ENCODE measurements at regions not wholly inside any gene's neighbourhood (a gene's known extent, or its start where the extent isn't known, plus 50 kb on each side); places are given as distances from the start of the nearest gene placed in this dataset.

GRCh38 chr1:233485385-233485784 is 128.5 kb upstream of the KCNK1 start:
- TF ChIP-seq, protein P1, sequence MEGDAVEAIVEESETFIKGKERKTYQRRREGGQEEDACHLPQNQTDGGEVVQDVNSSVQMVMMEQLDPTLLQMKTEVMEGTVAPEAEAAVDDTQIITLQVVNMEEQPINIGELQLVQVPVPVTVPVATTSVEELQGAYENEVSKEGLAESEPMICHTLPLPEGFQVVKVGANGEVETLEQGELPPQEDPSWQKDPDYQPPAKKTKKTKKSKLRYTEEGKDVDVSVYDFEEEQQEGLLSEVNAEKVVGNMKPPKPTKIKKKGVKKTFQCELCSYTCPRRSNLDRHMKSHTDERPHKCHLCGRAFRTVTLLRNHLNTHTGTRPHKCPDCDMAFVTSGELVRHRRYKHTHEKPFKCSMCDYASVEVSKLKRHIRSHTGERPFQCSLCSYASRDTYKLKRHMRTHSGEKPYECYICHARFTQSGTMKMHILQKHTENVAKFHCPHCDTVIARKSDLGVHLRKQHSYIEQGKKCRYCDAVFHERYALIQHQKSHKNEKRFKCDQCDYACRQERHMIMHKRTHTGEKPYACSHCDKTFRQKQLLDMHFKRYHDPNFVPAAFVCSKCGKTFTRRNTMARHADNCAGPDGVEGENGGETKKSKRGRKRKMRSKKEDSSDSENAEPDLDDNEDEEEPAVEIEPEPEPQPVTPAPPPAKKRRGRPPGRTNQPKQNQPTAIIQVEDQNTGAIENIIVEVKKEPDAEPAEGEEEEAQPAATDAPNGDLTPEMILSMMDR (conservative IDR thresholded peaks at IDR 0.05; ENCODE audit: low read depth in 2 of 2): no peak
- TF ChIP-seq, protein P2, sequence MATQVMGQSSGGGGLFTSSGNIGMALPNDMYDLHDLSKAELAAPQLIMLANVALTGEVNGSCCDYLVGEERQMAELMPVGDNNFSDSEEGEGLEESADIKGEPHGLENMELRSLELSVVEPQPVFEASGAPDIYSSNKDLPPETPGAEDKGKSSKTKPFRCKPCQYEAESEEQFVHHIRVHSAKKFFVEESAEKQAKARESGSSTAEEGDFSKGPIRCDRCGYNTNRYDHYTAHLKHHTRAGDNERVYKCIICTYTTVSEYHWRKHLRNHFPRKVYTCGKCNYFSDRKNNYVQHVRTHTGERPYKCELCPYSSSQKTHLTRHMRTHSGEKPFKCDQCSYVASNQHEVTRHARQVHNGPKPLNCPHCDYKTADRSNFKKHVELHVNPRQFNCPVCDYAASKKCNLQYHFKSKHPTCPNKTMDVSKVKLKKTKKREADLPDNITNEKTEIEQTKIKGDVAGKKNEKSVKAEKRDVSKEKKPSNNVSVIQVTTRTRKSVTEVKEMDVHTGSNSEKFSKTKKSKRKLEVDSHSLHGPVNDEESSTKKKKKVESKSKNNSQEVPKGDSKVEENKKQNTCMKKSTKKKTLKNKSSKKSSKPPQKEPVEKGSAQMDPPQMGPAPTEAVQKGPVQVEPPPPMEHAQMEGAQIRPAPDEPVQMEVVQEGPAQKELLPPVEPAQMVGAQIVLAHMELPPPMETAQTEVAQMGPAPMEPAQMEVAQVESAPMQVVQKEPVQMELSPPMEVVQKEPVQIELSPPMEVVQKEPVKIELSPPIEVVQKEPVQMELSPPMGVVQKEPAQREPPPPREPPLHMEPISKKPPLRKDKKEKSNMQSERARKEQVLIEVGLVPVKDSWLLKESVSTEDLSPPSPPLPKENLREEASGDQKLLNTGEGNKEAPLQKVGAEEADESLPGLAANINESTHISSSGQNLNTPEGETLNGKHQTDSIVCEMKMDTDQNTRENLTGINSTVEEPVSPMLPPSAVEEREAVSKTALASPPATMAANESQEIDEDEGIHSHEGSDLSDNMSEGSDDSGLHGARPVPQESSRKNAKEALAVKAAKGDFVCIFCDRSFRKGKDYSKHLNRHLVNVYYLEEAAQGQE (IDR thresholded peaks at IDR 0.05; ENCODE audit: unreplicated experiment): no peak
- TF ChIP-seq EZH2 (IDR thresholded peaks at IDR 0.05; ENCODE audit: low read depth, unreplicated experiment) (no peak), JUNB (IDR thresholded peaks at IDR 0.05; ENCODE audit: unreplicated experiment) (no peak), EZH2phosphoT487 (IDR thresholded peaks at IDR 0.05; ENCODE audit: unreplicated experiment) (no peak), NANOG (IDR thresholded peaks at IDR 0.05; ENCODE audit: borderline replicate concordance) (no peak), POLR2AphosphoS5 (IDR thresholded peaks at IDR 0.05; ENCODE audit: low read depth) (no peak)

Measured in GM23338 (cell line).